ENCODE measurements at regions not wholly inside any gene's neighbourhood (a gene's known extent, or its start where the extent isn't known, plus 50 kb on each side); places are given as distances from the start of the nearest gene placed in this dataset.

GRCh38 chr2:7288484-7288883, 371.3 kb downstream of the RNF144A start:
- TF ChIP-seq, protein P1, sequence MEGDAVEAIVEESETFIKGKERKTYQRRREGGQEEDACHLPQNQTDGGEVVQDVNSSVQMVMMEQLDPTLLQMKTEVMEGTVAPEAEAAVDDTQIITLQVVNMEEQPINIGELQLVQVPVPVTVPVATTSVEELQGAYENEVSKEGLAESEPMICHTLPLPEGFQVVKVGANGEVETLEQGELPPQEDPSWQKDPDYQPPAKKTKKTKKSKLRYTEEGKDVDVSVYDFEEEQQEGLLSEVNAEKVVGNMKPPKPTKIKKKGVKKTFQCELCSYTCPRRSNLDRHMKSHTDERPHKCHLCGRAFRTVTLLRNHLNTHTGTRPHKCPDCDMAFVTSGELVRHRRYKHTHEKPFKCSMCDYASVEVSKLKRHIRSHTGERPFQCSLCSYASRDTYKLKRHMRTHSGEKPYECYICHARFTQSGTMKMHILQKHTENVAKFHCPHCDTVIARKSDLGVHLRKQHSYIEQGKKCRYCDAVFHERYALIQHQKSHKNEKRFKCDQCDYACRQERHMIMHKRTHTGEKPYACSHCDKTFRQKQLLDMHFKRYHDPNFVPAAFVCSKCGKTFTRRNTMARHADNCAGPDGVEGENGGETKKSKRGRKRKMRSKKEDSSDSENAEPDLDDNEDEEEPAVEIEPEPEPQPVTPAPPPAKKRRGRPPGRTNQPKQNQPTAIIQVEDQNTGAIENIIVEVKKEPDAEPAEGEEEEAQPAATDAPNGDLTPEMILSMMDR (IDR thresholded peaks at IDR 0.05; ENCODE audit: low read depth, low read length, poor library complexity, severe bottlenecking): no peak
- TF ChIP-seq EZH2phosphoT487 (IDR thresholded peaks at IDR 0.05; ENCODE audit: borderline replicate concordance, low read length): no peak

All from DOHH2 (cell line).